ENCODE measurements at regions not wholly inside any gene's neighbourhood (a gene's known extent, or its start where the extent isn't known, plus 50 kb on each side); places are given as distances from the start of the nearest gene placed in this dataset.

GRCh38 chr21:27329255-27329851, 362.5 kb upstream of the ADAMTS5 start:
- Histone ChIP-seq H2AFZ (replicated peaks) (no peak overlapping the region), H3K4me2 (no peak overlapping the region), H3K9me3 (ENCODE audit: low read depth) (no peaks in the 10 kb centered on the region), H3K9ac (no peak overlapping the region), H3F3A (ENCODE audit: low read depth) (no peaks in the 10 kb centered on the region), H3K27me3 (no peaks in the 10 kb centered on the region), H3K79me2 (ENCODE audit: low read depth) (no peaks in the 10 kb centered on the region), H3K36me3 (no peaks in the 10 kb centered on the region), H4K20me1 (ENCODE audit: low read depth) (no peaks in the 10 kb centered on the region), H3K27ac (no peak overlapping the region), H3K4me3 (no peak overlapping the region), H3K4me1 (no peaks in the 10 kb centered on the region)
- no peak for DNase-seq (ENCODE audit: low spot score)
- Mint-ChIP-seq H3K9me3 (peaks cover 5% of the 10 kb centered on the region), H3K4me3 (no peak overlapping the region), H3K27me3 (ENCODE audit: insufficient read depth, low read depth) (no peaks in the 10 kb centered on the region), H3K36me3 (no peaks in the 10 kb centered on the region), H3K27ac (no peak overlapping the region), H3K4me1 (no peaks in the 10 kb centered on the region)
- TF ChIP-seq EZH2phosphoT487 (IDR thresholded peaks at IDR 0.05) (no peak), EZH2 (IDR thresholded peaks at IDR 0.05) (no peak), CTCF (IDR thresholded peaks at IDR 0.05) (no peak)

GRCh38 chr21:27326301-27326700, 359.4 kb upstream of the ADAMTS5 start:
- H4K20me1 ChIP-seq (ENCODE audit: low read depth) = no peaks in the 10 kb centered on the region
- no peaks in the 10 kb centered on the region for H3K36me3 Mint-ChIP-seq

GRCh38 chr21:27323331-27323730, 356.4 kb upstream of the ADAMTS5 start:
- Mint-ChIP-seq H3K9me3 (no peaks in the 10 kb centered on the region), H3K27me3 (ENCODE audit: insufficient read depth, low read depth) (no peaks in the 10 kb centered on the region), H3K4me1 (no peaks in the 10 kb centered on the region), H3K4me3 (no peak overlapping the region), H3K36me3 (no peaks in the 10 kb centered on the region), H3K27ac (no peak overlapping the region)
- Histone ChIP-seq H3F3A (ENCODE audit: low read depth) (no peaks in the 10 kb centered on the region), H4K20me1 (ENCODE audit: low read depth) (no peaks in the 10 kb centered on the region), H3K4me2 (no peak overlapping the region), H3K9me3 (ENCODE audit: low read depth) (no peaks in the 10 kb centered on the region), H3K36me3 (no peaks in the 10 kb centered on the region), H3K4me1 (no peaks in the 10 kb centered on the region), H3K27ac (no peak overlapping the region), H3K9ac (no peak overlapping the region), H3K4me3 (no peak overlapping the region), H3K79me2 (ENCODE audit: low read depth) (no peaks in the 10 kb centered on the region), H2AFZ (replicated peaks) (no peak overlapping the region), H3K27me3 (no peaks in the 10 kb centered on the region)
- TF ChIP-seq EZH2phosphoT487 (IDR thresholded peaks at IDR 0.05) (no peak), EZH2 (IDR thresholded peaks at IDR 0.05) (no peak), CTCF (IDR thresholded peaks at IDR 0.05) (no peak)
- DNase-seq (ENCODE audit: low spot score) = no peak

More at GRCh38 chr21:27326301-27326700, 359.4 kb upstream of the ADAMTS5 start:
- Histone ChIP-seq H2AFZ (replicated peaks) (no peak overlapping the region), H3K27me3 (no peaks in the 10 kb centered on the region), H3K9me3 (ENCODE audit: low read depth) (no peaks in the 10 kb centered on the region), H3K9ac (no peak overlapping the region), H3K4me2 (no peak overlapping the region), H3K27ac (no peak overlapping the region), H3K79me2 (ENCODE audit: low read depth) (no peaks in the 10 kb centered on the region), H3K4me3 (no peak overlapping the region), H3K4me1 (no peaks in the 10 kb centered on the region), H3F3A (ENCODE audit: low read depth) (no peaks in the 10 kb centered on the region), H3K36me3 (no peaks in the 10 kb centered on the region)
- Mint-ChIP-seq H3K4me3 (no peak overlapping the region), H3K4me1 (no peaks in the 10 kb centered on the region), H3K27me3 (ENCODE audit: insufficient read depth, low read depth) (no peaks in the 10 kb centered on the region), H3K27ac (no peak overlapping the region), H3K9me3 (no peaks in the 10 kb centered on the region)
- no peak for DNase-seq (ENCODE audit: low spot score)
- TF ChIP-seq CTCF (IDR thresholded peaks at IDR 0.05) (no peak), EZH2phosphoT487 (IDR thresholded peaks at IDR 0.05) (no peak), EZH2 (IDR thresholded peaks at IDR 0.05) (no peak)
